HepG2 (cell line): ENCODE measurements at regions not wholly inside any gene's neighbourhood (a gene's known extent, or its start where the extent isn't known, plus 50 kb on each side); places are given as distances from the start of the nearest gene placed in this dataset.

ENCODE experiments used
- ATAC-seq: fragments of 200-7000 bp; cut with Tn5 transposase; 3 replicates; pipeline ENCODE4 v1.9.1; 2020; ENCODE audit warnings: mild to moderate bottlenecking, moderate library complexity
- BruUV-seq: library from RNA; stranded (reverse); fragments of 400-500 nt; replicated peaks from 2 replicates; lab custom pipeline; 2021; lab: Mats Ljungman, UMichigan
- CTCF ChIA-PET: fragments of 300-600 bp; formaldehyde crosslinking; extraction: SDS; loops from one replicate; lab custom pipeline; 2021; ENCODE audit warnings: low total read pairs, inconsistent platforms, low intra/inter-chr PET ratio; lab: Yijun Ruan, JAX
- POLR2A ChIA-PET: fragments of 350-600 bp; sonication (Branson Sonifier 250); formaldehyde crosslinking; loops from one replicate; lab custom pipeline; 2020; ENCODE audit warnings: antibody characterized with exemption, inconsistent platforms; lab: Yijun Ruan, JAX
- DNase-seq: peaks from one replicate; pipeline ENCODE4 v3.0.0-alpha.2; 2015; ENCODE audit warnings: low spot score
- FAIRE-seq: peaks from 3 replicates; lab custom pipeline; 2011; peaks lifted over from hg19 to GRCh38; lab: Jason Lieb, UNC
- H2AFZ ChIP-seq: one replicate; pipeline ENCODE4 v1.6.1; 2011; ENCODE audit warnings: low read length, inconsistent platforms
- H3K27ac ChIP-seq: fragments of 300-600 bp; 3 replicates; pipeline ENCODE4 v1.8.0; 2011; ENCODE audit warnings: mixed run types, mild to moderate bottlenecking, mixed read lengths, low read length, inconsistent platforms; ENCODE audit not compliant: insufficient read depth; ENCODE audit errors: extremely low read length
- H3K27me3 ChIP-seq, 2 experiments: fragments of 200-600 bp in 1 of 2; 2 replicates in 1 of 2; 3 replicates in 1 of 2; pipeline versions ENCODE4 v1.6.0 to v1.8.0; 2011; ENCODE audit warnings: low read length in 2 of 2, mild to moderate bottlenecking in 2 of 2, moderate library complexity in 2 of 2, inconsistent platforms in 1 of 2; ENCODE audit not compliant: insufficient read depth in 2 of 2, control insufficient read depth in 1 of 2
- H3K36me3 ChIP-seq, 2 experiments: fragments of 200-600 bp in 1 of 2; replicated peaks in 1 of 2; 2 replicates in 1 of 2; 3 replicates in 1 of 2; pipeline versions ENCODE4 v1.5.1 to v1.8.0; 2011; ENCODE audit warnings: low read length in 2 of 2, inconsistent platforms in 1 of 2; ENCODE audit not compliant: insufficient read depth in 2 of 2, control insufficient read depth in 1 of 2
- H3K4me1 ChIP-seq: 2 replicates; pipeline ENCODE4 v1.5.1; 2012; ENCODE audit warnings: low read length, inconsistent platforms; ENCODE audit not compliant: insufficient read depth
- H3K4me2 ChIP-seq: 2 replicates; pipeline ENCODE4 v1.6.0; 2011; ENCODE audit warnings: low read depth, low read length, inconsistent platforms
- H3K4me3 ChIP-seq, 3 experiments: fragments of 200-600 bp in 1 of 3; sonication (generic), shearing (Covaris generic) in 1 of 3; replicated peaks in 1 of 3; 2 replicates each; pipeline ENCODE4 v1.5.1; 2011 to 2016; ENCODE audit warnings: low read length in 3 of 3, inconsistent platforms in 2 of 3, low read depth in 2 of 3, mild to moderate bottlenecking in 2 of 3, control low read depth in 1 of 3, mixed read lengths in 1 of 3; ENCODE audit not compliant: insufficient read depth in 1 of 3
- H3K79me2 ChIP-seq: one replicate; pipeline ENCODE4 v1.6.1; 2011; ENCODE audit warnings: low read length, inconsistent platforms; ENCODE audit not compliant: insufficient read depth
- H3K9ac ChIP-seq: 2 replicates; pipeline ENCODE4 v1.6.0; 2011; ENCODE audit warnings: mild to moderate bottlenecking, low read depth, low read length, inconsistent platforms; ENCODE audit not compliant: insufficient read depth
- H3K9me3 ChIP-seq: 2 replicates; pipeline ENCODE4 v1.5.1; 2012; ENCODE audit warnings: mild to moderate bottlenecking, low read length
- H4K20me1 ChIP-seq: 2 replicates; pipeline ENCODE4 v1.6.0; 2011; ENCODE audit warnings: inconsistent platforms, mild to moderate bottlenecking, low read length, moderate library complexity; ENCODE audit not compliant: insufficient read depth
- HES4 ChIP-seq: sonication (generic); formaldehyde crosslinking; IDR thresholded peaks from 2 replicates; pipeline ENCODE4 v1.9.0; 2021; ENCODE audit warnings: mild to moderate bottlenecking, missing genetic modification reagents, borderline replicate concordance
- MEIS1 ChIP-seq: sonication (generic); formaldehyde crosslinking; IDR thresholded peaks from 2 replicates; pipeline ENCODE4 v1.9.0; 2021; ENCODE audit warnings: mild to moderate bottlenecking, missing genetic modification reagents, moderate library complexity, borderline replicate concordance
- NPAS2 ChIP-seq: sonication (generic); formaldehyde crosslinking; IDR thresholded peaks from 2 replicates; pipeline ENCODE4 v1.8.0; 2022; ENCODE audit warnings: mild to moderate bottlenecking, missing genetic modification reagents, borderline replicate concordance
- NR1H2 ChIP-seq: sonication (generic); formaldehyde crosslinking; IDR thresholded peaks from 2 replicates; pipeline ENCODE4 v1.8.1; 2022; ENCODE audit warnings: low read depth, missing genetic modification reagents, borderline replicate concordance
- SMAD1 ChIP-seq: sonication (generic); formaldehyde crosslinking; IDR thresholded peaks from 2 replicates; pipeline ENCODE4 v1.4.0; 2020; ENCODE audit warnings: missing genetic modification reagents, low read depth, mild to moderate bottlenecking, borderline replicate concordance
- ZBED4 ChIP-seq: sonication (generic); formaldehyde crosslinking; IDR thresholded peaks from 2 replicates; pipeline ENCODE4 v1.4.0; 2020; ENCODE audit warnings: missing genetic modification reagents, borderline replicate concordance
- ZNF12 ChIP-seq: sonication (generic); formaldehyde crosslinking; IDR thresholded peaks from 2 replicates; pipeline ENCODE4 v1.5.0; 2020; ENCODE audit warnings: missing genetic modification reagents
- ZNF660 ChIP-seq: sonication (generic); formaldehyde crosslinking; IDR thresholded peaks from 2 replicates; pipeline ENCODE4 v1.5.1; 2020; ENCODE audit warnings: mild to moderate bottlenecking, low read depth, missing genetic modification reagents, borderline replicate concordance
- ZNF839 ChIP-seq: sonication (generic); formaldehyde crosslinking; IDR thresholded peaks from 2 replicates; pipeline ENCODE4 v1.4.0; 2020; ENCODE audit warnings: missing genetic modification reagents, mild to moderate bottlenecking, borderline replicate concordance
- WGBS: methylation state at CpG from one replicate; pipeline ENCODE4 v1.1.6; 2017; ENCODE audit warnings: low lambda C conversion rate; 5-methylcytosine and 5-hydroxymethylcytosine counted together
- in situ Hi-C: cut with HindIII; loops from 2 replicates; pipeline ENCODE4 v1.10.0; 2017; ENCODE audit warnings: low pct_unique_long_range_greater_than_20kb; ENCODE audit not compliant: extremely low pct_ligation_motif_present
- intact Hi-C: fragments of 100-400 bp; cut with micrococcal nuclease; formaldehyde crosslinking; loops from one replicate; pipeline ENCODE4 v1.10.0; 2022; ENCODE audit not compliant: unreplicated experiment

- intact Hi-C loops: no loop called here
- Histone ChIP-seq H2AFZ (no peak overlapping the region), H3K79me2 (no peaks in the 10 kb centered on the region), H3K9me3 (no peaks in the 10 kb centered on the region), H4K20me1 (0 out of 2 replicates have a peak, but pooled peaks cover 2% of the 10 kb centered on the region), H3K4me1 (no peaks in the 10 kb centered on the region), H3K36me3 (no peaks in the 10 kb centered on the region), H3K4me3 (no peak overlapping the region), H3K27ac (no peak overlapping the region), H3K9ac (no peak overlapping the region), H3K27me3 (peaks cover 3 to 39% of the 10 kb centered on the region in 2 experiments; a peak in 2 of 5 replicates), H3K4me2 (no peak overlapping the region)
- no peak for DNase-seq
- no peak for FAIRE-seq
- TF ChIP-seq ZNF839 (CRISPR knock-in tag) (no peak), ZNF12 (CRISPR knock-in tag) (no peak), SMAD1 (CRISPR knock-in tag) (no peak), MEIS1 (CRISPR knock-in tag) (no peak), ZBED4 (CRISPR knock-in tag) (no peak), HES4 (CRISPR knock-in tag) (no peak), ZNF660 (CRISPR knock-in tag) (no peak), NPAS2 (CRISPR knock-in tag) (no peak), NR1H2 (no peak)
- no TSS peak for BruUV-seq
- POLR2A ChIA-PET: no interaction called here
- CTCF ChIA-PET: no interaction called here
- in situ Hi-C loops: no loop called here
- 14% methylated on average over 3 of the region's 4 CpGs for WGBS
- ATAC-seq: no peak
These were observed 267.3 kb downstream of the TLE3 start for GRCh38 chr15:69830430-69830829.
